GM19395 (cell line): ENCODE measurements at regions not wholly inside any gene's neighbourhood (a gene's known extent, or its start where the extent isn't known, plus 50 kb on each side); places are given as distances from the start of the nearest gene placed in this dataset.

ENCODE experiments used
- ATAC-seq: cut with Tn5 transposase; IDR thresholded peaks from one replicate; pipeline ENCODE4 v1.9.1; 2021; ENCODE audit warnings: mild to moderate bottlenecking, moderate library complexity; ENCODE audit not compliant: unreplicated experiment

- no peak for ATAC-seq
These were observed 56.2 kb upstream of the FTMT start for GRCh38 chr5:121795511-121795910.

GRCh38 chr5:121797681-121798518 is 53.8 kb upstream of the FTMT start:
- no peak for ATAC-seq
